ENCODE measurements at regions not wholly inside any gene's neighbourhood (a gene's known extent, or its start where the extent isn't known, plus 50 kb on each side); places are given as distances from the start of the nearest gene placed in this dataset.

- TF ChIP-seq CTCF (IDR thresholded peaks at IDR 0.05; ENCODE audit: low read depth, low read length, poor library complexity, severe bottlenecking) (no peak), EZH2phosphoT487 (IDR thresholded peaks at IDR 0.05; ENCODE audit: borderline replicate concordance, low read length) (no peak)
These were observed 271.8 kb upstream of the NRG3 start for GRCh38 chr10:81603106-81603620.

Measured in DOHH2 (cell line).